ENCODE measurements at regions not wholly inside any gene's neighbourhood (a gene's known extent, or its start where the extent isn't known, plus 50 kb on each side); places are given as distances from the start of the nearest gene placed in this dataset.
"Not testable (repeated sequence)": the region's sequence is repeated elsewhere in the genome, so short reads cannot be mapped to it uniquely, and the experiment has no call there.

GRCh38 chr2:192655916-192656315, 461.2 kb upstream of the TMEFF2 start:
- no peak for DNase-seq (ENCODE audit: low read depth in 2 of 2)

GRCh38 chr2:192645811-192646598, 451.3 kb upstream of the TMEFF2 start:
- no peak for DNase-seq (ENCODE audit: low read depth in 2 of 2)

GRCh38 chr2:192634557-192634956, 439.8 kb upstream of the TMEFF2 start:
- DNase-seq (ENCODE audit: low read depth in 2 of 2) = no peak

- no peak for DNase-seq (ENCODE audit: low read depth in 2 of 2)
Measured at GRCh38 chr2:192628017-192628416, 433.3 kb upstream of the TMEFF2 start.

- DNase-seq (ENCODE audit: low read depth in 2 of 2) = no peak
Measured at GRCh38 chr2:192615105-192615504, 420.4 kb upstream of the TMEFF2 start.

GRCh38 chr2:192604295-192604694, 409.6 kb upstream of the TMEFF2 start:
- no peak for DNase-seq (ENCODE audit: low read depth in 2 of 2)

GRCh38 chr2:192598649-192599048, 403.9 kb upstream of the TMEFF2 start:
- not testable (repeated sequence) for DNase-seq (ENCODE audit: low read depth in 2 of 2)

GRCh38 chr2:192593561-192593960, 398.8 kb upstream of the TMEFF2 start:
- DNase-seq (ENCODE audit: low read depth in 2 of 2) = no peak

- DNase-seq (ENCODE audit: low read depth in 2 of 2) = no peak
Measured at GRCh38 chr2:192591617-192592016, 396.9 kb upstream of the TMEFF2 start.

- DNase-seq (ENCODE audit: low read depth in 2 of 2) = no peak
Measured at GRCh38 chr2:192585418-192585817, 390.7 kb upstream of the TMEFF2 start.

- DNase-seq (ENCODE audit: low read depth in 2 of 2) = no peak
Measured at GRCh38 chr2:192584976-192585375, 390.2 kb upstream of the TMEFF2 start.

- DNase-seq (ENCODE audit: low read depth in 2 of 2) = no peak
Measured at GRCh38 chr2:192579965-192580700, 385.4 kb upstream of the TMEFF2 start.

- DNase-seq (ENCODE audit: low read depth in 2 of 2) = no peak
Measured at GRCh38 chr2:192578780-192579179, 384.0 kb upstream of the TMEFF2 start.

GRCh38 chr2:192577706-192578105, 383.0 kb upstream of the TMEFF2 start:
- DNase-seq (ENCODE audit: low read depth in 2 of 2) = no peak

- DNase-seq (ENCODE audit: low read depth in 2 of 2) = no peak
Measured at GRCh38 chr2:192574552-192574951, 379.8 kb upstream of the TMEFF2 start.

GRCh38 chr2:192571636-192572035, 376.9 kb upstream of the TMEFF2 start:
- no peak for DNase-seq (ENCODE audit: low read depth in 2 of 2)

GRCh38 chr2:192570788-192571187, 376.1 kb upstream of the TMEFF2 start:
- DNase-seq (ENCODE audit: low read depth in 2 of 2) = no peak

GRCh38 chr2:192566863-192567262, 372.1 kb upstream of the TMEFF2 start:
- no peak for DNase-seq (ENCODE audit: low read depth in 2 of 2)

GRCh38 chr2:192560326-192560725, 365.6 kb upstream of the TMEFF2 start:
- no peak for DNase-seq (ENCODE audit: low read depth in 2 of 2)

- DNase-seq (ENCODE audit: low read depth in 2 of 2) = no peak
Measured at GRCh38 chr2:192559587-192559986, 364.9 kb upstream of the TMEFF2 start.

GRCh38 chr2:192558637-192559036, 363.9 kb upstream of the TMEFF2 start:
- no peak for DNase-seq (ENCODE audit: low read depth in 2 of 2)

GRCh38 chr2:192555740-192556139, 361.0 kb upstream of the TMEFF2 start:
- DNase-seq (ENCODE audit: low read depth in 2 of 2) = no peak

- no peak for DNase-seq (ENCODE audit: low read depth in 2 of 2)
Measured at GRCh38 chr2:192551760-192552159, 357.0 kb upstream of the TMEFF2 start.
